A673 (cell line): ENCODE measurements at regions not wholly inside any gene's neighbourhood (a gene's known extent, or its start where the extent isn't known, plus 50 kb on each side); places are given as distances from the start of the nearest gene placed in this dataset.

Experiments used
- BruUV-seq: library from RNA; stranded (reverse); fragments of 400-500 nt; replicated peaks from 2 replicates; lab custom pipeline; 2021; lab: Mats Ljungman, UMichigan
- CTCF ChIA-PET: fragments of 300-600 bp; sonication (Branson Sonifier 250); formaldehyde crosslinking; loops from one replicate; lab custom pipeline; 2022; ENCODE audit warnings: antibody characterized with exemption; lab: Charles Lee
- POLR2A ChIA-PET: fragments of 300-600 bp; sonication (Branson Sonifier 250); formaldehyde crosslinking; loops from one replicate; lab custom pipeline; 2022; ENCODE audit warnings: antibody characterized with exemption; ENCODE audit not compliant: low non-redundant PET; lab: Charles Lee
- DNase-seq: peaks from one replicate; pipeline ENCODE4 v3.0.0-alpha.2; 2015; ENCODE audit warnings: low spot score
- H3K27ac ChIP-seq: fragments of 200-600 bp; sonication (generic); 2 replicates; pipeline ENCODE4 v1.5.1; 2016; ENCODE audit warnings: mixed run types, low read depth, mild to moderate bottlenecking, mixed read lengths, antibody characterized with exemption, low read length; ENCODE audit not compliant: poor library complexity, severe bottlenecking
- H3K27me3 ChIP-seq: fragments of 200-600 bp; sonication (generic); replicated peaks from 2 replicates; pipeline ENCODE4 v1.6.1; 2017; ENCODE audit warnings: mixed run types, low read depth, mild to moderate bottlenecking, mixed read lengths, antibody characterized with exemption, low read length; ENCODE audit not compliant: insufficient read depth, poor library complexity
- H3K36me3 ChIP-seq: fragments of 200-600 bp; sonication (generic); 2 replicates; pipeline ENCODE4 v1.6.1; 2016; ENCODE audit warnings: mixed run types, mild to moderate bottlenecking, mixed read lengths, antibody characterized with exemption, low read length; ENCODE audit not compliant: insufficient read depth, poor library complexity, severe bottlenecking
- H3K4me1 ChIP-seq: fragments of 200-600 bp; sonication (generic); 2 replicates; pipeline ENCODE4 v1.6.1; 2017; ENCODE audit warnings: mixed run types, mild to moderate bottlenecking, mixed read lengths, antibody characterized with exemption, low read length; ENCODE audit not compliant: insufficient read depth, poor library complexity, severe bottlenecking
- H3K4me3 ChIP-seq: fragments of 200-600 bp; sonication (generic); 2 replicates; pipeline ENCODE4 v1.5.1; 2016; ENCODE audit warnings: low read depth, mixed run types, mild to moderate bottlenecking, mixed read lengths, low read length; ENCODE audit not compliant: poor library complexity, severe bottlenecking
- H3K9me3 ChIP-seq: fragments of 200-600 bp; sonication (generic); 2 replicates; pipeline ENCODE4 v1.6.1; 2016; ENCODE audit warnings: mixed run types, low read depth, mild to moderate bottlenecking, mixed read lengths, antibody characterized with exemption, low read length; ENCODE audit not compliant: poor library complexity, severe bottlenecking
- CTCF ChIP-seq: fragments of 300-800, 200-600 bp; sonication (generic); conservative IDR thresholded peaks from 2 replicates; pipeline ENCODE4 v1.5.1; 2017; ENCODE audit warnings: low read depth, mild to moderate bottlenecking, antibody characterized with exemption, low read length, moderate library complexity, mixed read lengths
- EZH2 ChIP-seq: fragments of 200-600 bp; sonication (generic); IDR thresholded peaks from 2 replicates; pipeline ENCODE4 v1.6.1; 2017; ENCODE audit warnings: borderline replicate concordance, low read depth, mild to moderate bottlenecking, mixed read lengths, antibody characterized with exemption, low read length; ENCODE audit not compliant: poor library complexity, severe bottlenecking
- intact Hi-C: fragments of 100-400 bp; cut with micrococcal nuclease; formaldehyde crosslinking; loops from one replicate; pipeline ENCODE4 v1.10.0; 2022; ENCODE audit not compliant: unreplicated experiment

- intact Hi-C loops, result no loop called here
- BruUV-seq, result no TSS peak
- TF ChIP-seq EZH2, result no peak
- TF ChIP-seq CTCF, result no peak
- Histone ChIP-seq H3K27ac (no peak overlapping the region), H3K36me3 (peaks cover 7% of the 10 kb centered on the region), H3K9me3 (no peaks in the 10 kb centered on the region), H3K4me3 (no peak overlapping the region), H3K4me1 (no peaks in the 10 kb centered on the region), H3K27me3 (no peaks in the 10 kb centered on the region)
- DNase-seq, result no peak
- CTCF ChIA-PET, result no interaction called here
- POLR2A ChIA-PET, result no interaction called here
These were observed 58.9 kb upstream of the LINGO1 start for GRCh38 chr15:77691607-77692006.

GRCh38 chr15:77689821-77690220 is 57.1 kb upstream of the LINGO1 start:
- TF ChIP-seq CTCF (no peak), EZH2 (no peak)
- intact Hi-C loops, result no loop called here
- no peak for DNase-seq
- Histone ChIP-seq H3K9me3 (no peaks in the 10 kb centered on the region), H3K27ac (no peak overlapping the region), H3K36me3 (peaks cover 7% of the 10 kb centered on the region), H3K27me3 (no peaks in the 10 kb centered on the region), H3K4me3 (no peak overlapping the region), H3K4me1 (no peaks in the 10 kb centered on the region)
- CTCF ChIA-PET, result no interaction called here
- POLR2A ChIA-PET, result no interaction called here
- no TSS peak for BruUV-seq

- ChIA-PET CTCF (no interaction called here), POLR2A (no interaction called here)
- DNase-seq, result no peak
- TF ChIP-seq CTCF (no peak), EZH2 (no peak)
- Histone ChIP-seq H3K4me3 (no peak overlapping the region), H3K36me3 (peaks cover 7% of the 10 kb centered on the region), H3K9me3 (no peaks in the 10 kb centered on the region), H3K27ac (no peak overlapping the region), H3K4me1 (no peaks in the 10 kb centered on the region), H3K27me3 (no peaks in the 10 kb centered on the region)
- BruUV-seq, result no TSS peak
- intact Hi-C loops, result no loop called here
These were observed 56.0 kb upstream of the LINGO1 start for GRCh38 chr15:77688693-77689092.
